OCI-LY3 (cell line): ENCODE measurements at regions not wholly inside any gene's neighbourhood (a gene's known extent, or its start where the extent isn't known, plus 50 kb on each side); places are given as distances from the start of the nearest gene placed in this dataset.

Experiments
- EZH2phosphoT487 ChIP-seq: fragments of 200-600 bp; shearing (Covaris generic); IDR thresholded peaks from 2 replicates; pipeline ENCODE4 v1.6.1; 2018; ENCODE audit warnings: antibody characterized with exemption, mixed run types, low read depth
- TF ChIP-seq, protein P1 (sequence below): fragments of 200-600, 300-600 bp; sonication (generic); IDR thresholded peaks from 2 replicates; pipeline ENCODE4 v1.5.1; 2014; ENCODE audit warnings: antibody characterized with exemption, low read length, low read depth

DNA sequence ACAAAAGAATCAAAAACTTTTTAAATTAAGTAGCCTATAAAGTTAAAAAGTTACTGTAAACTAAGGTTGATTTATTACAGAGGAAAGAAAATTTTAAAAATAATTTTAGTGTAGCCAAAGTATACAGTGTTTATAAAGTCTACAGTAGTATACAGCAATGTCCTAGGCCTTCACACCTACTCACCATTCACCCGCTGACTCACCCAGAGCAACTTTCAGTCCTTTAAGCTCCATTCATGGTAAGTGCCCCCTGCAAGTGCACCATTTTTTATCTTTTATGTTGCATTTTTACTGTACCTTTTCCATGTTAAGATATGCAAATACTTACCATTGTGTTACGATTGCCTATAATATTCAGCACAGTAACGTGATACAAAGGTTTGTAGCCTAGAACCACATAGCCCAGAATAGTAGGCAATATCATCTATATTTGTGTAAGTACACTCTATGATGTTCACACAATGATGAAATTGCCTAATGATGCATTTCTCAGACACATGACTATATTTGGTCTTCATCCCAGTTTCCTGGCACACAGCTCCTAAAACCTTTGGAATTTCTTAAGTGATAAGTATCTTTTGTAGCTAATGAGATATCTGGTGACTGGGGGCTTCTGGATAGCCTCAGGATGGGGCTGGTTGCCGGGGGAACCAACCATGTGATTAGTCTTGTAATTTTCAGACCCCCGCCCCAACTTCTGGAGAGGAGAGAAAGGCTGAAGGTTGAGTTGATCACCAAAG lies 111.0 kb downstream of the MRPL14 start:
- TF ChIP-seq, protein P1, sequence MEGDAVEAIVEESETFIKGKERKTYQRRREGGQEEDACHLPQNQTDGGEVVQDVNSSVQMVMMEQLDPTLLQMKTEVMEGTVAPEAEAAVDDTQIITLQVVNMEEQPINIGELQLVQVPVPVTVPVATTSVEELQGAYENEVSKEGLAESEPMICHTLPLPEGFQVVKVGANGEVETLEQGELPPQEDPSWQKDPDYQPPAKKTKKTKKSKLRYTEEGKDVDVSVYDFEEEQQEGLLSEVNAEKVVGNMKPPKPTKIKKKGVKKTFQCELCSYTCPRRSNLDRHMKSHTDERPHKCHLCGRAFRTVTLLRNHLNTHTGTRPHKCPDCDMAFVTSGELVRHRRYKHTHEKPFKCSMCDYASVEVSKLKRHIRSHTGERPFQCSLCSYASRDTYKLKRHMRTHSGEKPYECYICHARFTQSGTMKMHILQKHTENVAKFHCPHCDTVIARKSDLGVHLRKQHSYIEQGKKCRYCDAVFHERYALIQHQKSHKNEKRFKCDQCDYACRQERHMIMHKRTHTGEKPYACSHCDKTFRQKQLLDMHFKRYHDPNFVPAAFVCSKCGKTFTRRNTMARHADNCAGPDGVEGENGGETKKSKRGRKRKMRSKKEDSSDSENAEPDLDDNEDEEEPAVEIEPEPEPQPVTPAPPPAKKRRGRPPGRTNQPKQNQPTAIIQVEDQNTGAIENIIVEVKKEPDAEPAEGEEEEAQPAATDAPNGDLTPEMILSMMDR = no peak
- TF ChIP-seq EZH2phosphoT487 = no peak
